Nephron progenitor cell (in vitro differentiated cells): ENCODE measurements at regions not wholly inside any gene's neighbourhood (a gene's known extent, or its start where the extent isn't known, plus 50 kb on each side); places are given as distances from the start of the nearest gene placed in this dataset.

Experiments used
- DNase-seq: peaks from one replicate; pipeline ENCODE4 v3.0.0; 2021
- H3K27ac Mint-ChIP-seq: 2 replicates; pipeline ENCODE4 v1.8.0; 2021; ENCODE audit warnings: mild to moderate bottlenecking, moderate library complexity, mixed read lengths
- H3K27me3 Mint-ChIP-seq: 2 replicates; pipeline ENCODE4 v1.8.0; 2021; ENCODE audit warnings: mild to moderate bottlenecking, low read depth, mixed read lengths; ENCODE audit not compliant: poor library complexity
- H3K36me3 Mint-ChIP-seq: 2 replicates; pipeline ENCODE4 v1.8.0; 2021; ENCODE audit warnings: low read depth, mixed read lengths
- H3K4me1 Mint-ChIP-seq: 2 replicates; pipeline ENCODE4 v1.8.0; 2021; ENCODE audit warnings: mixed read lengths
- H3K4me3 Mint-ChIP-seq: 2 replicates; pipeline ENCODE4 v1.8.0; 2021; ENCODE audit warnings: mild to moderate bottlenecking, moderate library complexity, mixed read lengths
- H3K9me3 Mint-ChIP-seq: 2 replicates; pipeline ENCODE4 v1.8.0; 2021; ENCODE audit warnings: mild to moderate bottlenecking, moderate library complexity, mixed read lengths
- TF ChIP-seq, protein P1 (sequence below): fragments of 200-600 bp; sonication (generic); IDR thresholded peaks from 2 replicates; pipeline ENCODE4 v1.5.0; 2021; ENCODE audit warnings: antibody characterized with exemption

DNA sequence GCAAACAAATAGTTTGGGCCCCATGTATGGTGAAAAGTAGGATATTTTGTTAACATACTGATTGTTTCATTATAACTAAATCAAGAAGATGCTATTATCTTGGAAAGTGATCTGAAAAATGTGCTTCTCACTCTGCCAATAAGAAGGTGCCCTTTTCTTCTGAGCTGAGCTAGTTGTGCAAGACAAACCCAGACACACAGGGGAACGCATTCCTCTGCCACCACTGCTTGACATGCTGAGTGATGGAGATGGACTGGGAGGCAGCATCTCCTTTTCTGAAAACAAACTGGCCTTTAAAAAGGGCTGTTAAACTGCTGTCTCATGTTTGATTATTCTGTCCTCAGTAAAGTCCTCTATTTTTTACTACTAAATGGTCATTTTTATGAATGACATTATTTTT is 1989.9 kb upstream of the CELF4 start:
- Mint-ChIP-seq H3K4me1 (peaks cover 30% of the 10 kb centered on the region), H3K27me3 (no peaks in the 10 kb centered on the region), H3K36me3 (peaks cover 18% of the 10 kb centered on the region), H3K27ac (no peak overlapping the region), H3K4me3 (no peak overlapping the region), H3K9me3 (peaks cover 3% of the 10 kb centered on the region)
- TF ChIP-seq, protein P1, sequence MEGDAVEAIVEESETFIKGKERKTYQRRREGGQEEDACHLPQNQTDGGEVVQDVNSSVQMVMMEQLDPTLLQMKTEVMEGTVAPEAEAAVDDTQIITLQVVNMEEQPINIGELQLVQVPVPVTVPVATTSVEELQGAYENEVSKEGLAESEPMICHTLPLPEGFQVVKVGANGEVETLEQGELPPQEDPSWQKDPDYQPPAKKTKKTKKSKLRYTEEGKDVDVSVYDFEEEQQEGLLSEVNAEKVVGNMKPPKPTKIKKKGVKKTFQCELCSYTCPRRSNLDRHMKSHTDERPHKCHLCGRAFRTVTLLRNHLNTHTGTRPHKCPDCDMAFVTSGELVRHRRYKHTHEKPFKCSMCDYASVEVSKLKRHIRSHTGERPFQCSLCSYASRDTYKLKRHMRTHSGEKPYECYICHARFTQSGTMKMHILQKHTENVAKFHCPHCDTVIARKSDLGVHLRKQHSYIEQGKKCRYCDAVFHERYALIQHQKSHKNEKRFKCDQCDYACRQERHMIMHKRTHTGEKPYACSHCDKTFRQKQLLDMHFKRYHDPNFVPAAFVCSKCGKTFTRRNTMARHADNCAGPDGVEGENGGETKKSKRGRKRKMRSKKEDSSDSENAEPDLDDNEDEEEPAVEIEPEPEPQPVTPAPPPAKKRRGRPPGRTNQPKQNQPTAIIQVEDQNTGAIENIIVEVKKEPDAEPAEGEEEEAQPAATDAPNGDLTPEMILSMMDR = no peak
- DNase-seq = peak; percentile 8

DNA sequence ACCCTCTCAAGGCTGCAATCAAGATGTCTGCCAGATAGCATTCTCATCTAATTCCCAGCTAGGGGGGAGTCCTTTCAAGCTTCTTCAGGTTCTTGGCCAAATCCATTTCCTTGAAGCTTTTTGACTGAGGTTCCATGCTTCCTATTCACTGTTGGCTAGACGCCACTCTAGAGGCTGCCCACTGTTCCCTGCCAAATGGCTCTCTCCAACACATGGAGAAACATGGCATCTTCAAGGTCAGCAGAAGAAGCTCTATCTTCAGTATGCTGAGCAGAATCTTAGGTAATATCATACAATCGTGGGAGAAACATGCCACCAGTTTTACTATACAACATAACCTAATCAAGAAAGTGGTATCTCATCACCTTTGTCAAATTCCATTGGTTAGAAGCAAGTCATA is 1985.1 kb upstream of the CELF4 start:
- peaks cover 3% of the 10 kb centered on the region for H3K9me3 Mint-ChIP-seq
- H3K27ac Mint-ChIP-seq = no peak overlapping the region
- no peak overlapping the region for H3K4me3 Mint-ChIP-seq
- H3K27me3 Mint-ChIP-seq = no peaks in the 10 kb centered on the region
- TF ChIP-seq, protein P1 = no peak
- H3K36me3 Mint-ChIP-seq = peaks cover 18% of the 10 kb centered on the region
- H3K4me1 Mint-ChIP-seq = peaks cover 13% of the 10 kb centered on the region
- no peak for DNase-seq

DNA sequence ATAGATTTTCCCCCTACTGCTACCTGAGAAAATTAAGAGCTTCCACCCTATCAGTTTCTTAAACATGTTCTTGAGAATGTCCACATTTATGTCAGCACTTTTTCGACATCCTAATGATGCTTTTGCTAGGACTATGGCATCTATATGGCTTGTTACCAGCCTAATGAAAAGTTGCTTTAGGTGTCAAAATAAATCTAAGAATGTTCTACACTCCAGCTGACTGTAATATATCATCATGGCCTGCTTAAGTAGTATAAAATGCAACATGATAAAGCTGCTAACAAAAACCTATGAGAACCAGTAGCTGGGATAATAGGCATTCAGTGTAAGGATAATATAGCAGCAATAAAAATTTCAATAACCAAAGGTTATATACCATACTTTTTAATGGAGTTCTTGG is 1983.5 kb upstream of the CELF4 start:
- Mint-ChIP-seq H3K9me3 (peaks cover 7% of the 10 kb centered on the region), H3K27me3 (no peaks in the 10 kb centered on the region), H3K4me3 (no peak overlapping the region), H3K4me1 (no peaks in the 10 kb centered on the region), H3K27ac (no peak overlapping the region), H3K36me3 (peaks cover 18% of the 10 kb centered on the region)
- DNase-seq = no peak
- TF ChIP-seq, protein P1 = no peak

DNA sequence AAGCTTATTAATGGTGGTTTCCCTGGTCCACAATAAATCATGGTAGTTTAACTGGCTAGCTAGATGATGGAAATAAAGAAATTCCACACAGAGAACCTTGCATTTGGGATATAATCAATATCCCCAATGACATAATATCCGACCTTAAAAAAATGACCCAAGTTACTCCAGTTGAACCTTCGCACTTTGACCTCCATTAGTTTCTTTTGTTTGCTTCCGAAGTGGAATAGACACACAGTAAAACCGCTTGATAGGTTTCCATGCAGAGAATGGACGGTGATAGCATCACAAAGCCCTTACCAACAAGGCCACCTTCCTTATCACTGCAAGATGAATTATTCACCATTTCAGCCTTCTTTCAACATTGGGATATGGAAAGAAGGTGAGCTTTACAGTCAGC is 1966.1 kb upstream of the CELF4 start:
- no peak overlapping the region for H3K4me3 Mint-ChIP-seq
- H3K9me3 Mint-ChIP-seq = no peaks in the 10 kb centered on the region
- peaks cover 10% of the 10 kb centered on the region for H3K4me1 Mint-ChIP-seq
- H3K36me3 Mint-ChIP-seq = peaks cover 13% of the 10 kb centered on the region
- DNase-seq = no peak
- no peaks in the 10 kb centered on the region for H3K27me3 Mint-ChIP-seq
- no peak overlapping the region for H3K27ac Mint-ChIP-seq
- TF ChIP-seq, protein P1 = no peak

DNA sequence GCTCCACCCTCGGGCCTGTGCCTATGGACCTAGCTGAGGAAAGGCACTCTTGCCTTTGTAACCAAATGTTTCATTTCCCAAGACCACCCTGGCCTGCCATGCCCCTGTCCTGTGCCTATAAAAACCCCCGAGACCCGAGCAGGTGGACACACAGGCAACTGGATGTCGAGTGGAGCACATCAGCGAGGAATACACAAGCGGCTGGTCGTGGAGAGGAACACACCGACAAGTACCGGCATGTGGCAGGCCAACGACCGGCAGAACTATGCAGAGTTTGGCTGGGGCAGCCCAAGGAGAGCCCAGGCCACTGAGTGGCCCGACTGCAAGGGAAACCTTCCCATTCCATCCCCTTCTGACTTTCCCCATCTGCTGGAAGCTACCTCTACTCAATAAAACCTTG is 1963.8 kb upstream of the CELF4 start:
- TF ChIP-seq, protein P1 = no peak
- H3K4me3 Mint-ChIP-seq = no peak overlapping the region
- H3K27me3 Mint-ChIP-seq = no peaks in the 10 kb centered on the region
- no peaks in the 10 kb centered on the region for H3K9me3 Mint-ChIP-seq
- H3K36me3 Mint-ChIP-seq = peaks cover 13% of the 10 kb centered on the region
- H3K27ac Mint-ChIP-seq = no peak overlapping the region
- DNase-seq = no peak
- peaks cover 10% of the 10 kb centered on the region for H3K4me1 Mint-ChIP-seq

DNA sequence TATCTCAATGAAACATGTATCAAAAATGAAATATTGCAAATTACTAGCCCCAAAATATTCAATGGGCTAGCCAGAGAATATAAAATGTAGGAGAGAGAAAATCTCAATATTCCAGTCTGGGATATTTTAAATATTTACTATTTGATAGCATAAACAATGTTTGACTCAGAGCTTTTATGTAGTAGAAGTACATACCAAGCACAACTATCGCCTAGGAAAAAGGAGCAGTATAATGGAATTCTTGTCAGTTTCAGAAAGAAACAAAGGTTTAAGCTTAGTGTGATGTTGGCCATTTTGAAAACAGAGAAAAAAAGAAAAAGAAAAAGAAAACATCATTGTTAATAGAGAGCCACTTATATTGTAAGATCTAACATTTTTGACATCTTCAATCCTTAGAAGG is 1961.9 kb upstream of the CELF4 start:
- TF ChIP-seq, protein P1 = no peak
- no peaks in the 10 kb centered on the region for H3K9me3 Mint-ChIP-seq
- peak overlapping the region; percentile 73 for H3K27ac Mint-ChIP-seq
- DNase-seq = no peak
- no peak overlapping the region for H3K4me3 Mint-ChIP-seq
- H3K36me3 Mint-ChIP-seq = peaks cover 9% of the 10 kb centered on the region
- peaks cover 10% of the 10 kb centered on the region for H3K4me1 Mint-ChIP-seq
- no peaks in the 10 kb centered on the region for H3K27me3 Mint-ChIP-seq
